T-helper 17 cell (primary cell): ENCODE measurements at regions not wholly inside any gene's neighbourhood (a gene's known extent, or its start where the extent isn't known, plus 50 kb on each side); places are given as distances from the start of the nearest gene placed in this dataset.
A peak's percentile ranks its signal among the peaks of the same experiment; 100 is the strongest.

Experiments
- ATAC-seq: fragments of 150-1000 bp; cut with Tn5 transposase; 2 replicates; pipeline ENCODE4 v1.10.0; 2021; ENCODE audit warnings: mild to moderate bottlenecking, moderate library complexity
- DNase-seq, 3 donors: peaks; one replicate each; pipeline versions ENCODE4 v3.0.0 to v3.0.0-alpha.2; 2020 to 2021
- H3K9me3 ChIP-seq: one replicate; pipeline ENCODE4 v1.7.0; 2013; ENCODE audit warnings: low read length, mild to moderate bottlenecking; ENCODE audit not compliant: control insufficient read depth, poor library complexity, severe bottlenecking
- H3K27ac Mint-ChIP-seq: one replicate; pipeline ENCODE4 v1.8.0; 2022; ENCODE audit warnings: mild to moderate bottlenecking, moderate library complexity, mixed read lengths
- H3K27me3 Mint-ChIP-seq: one replicate; pipeline ENCODE4 v1.8.0; 2022; ENCODE audit warnings: mixed read lengths
- H3K36me3 Mint-ChIP-seq: one replicate; pipeline ENCODE4 v1.8.0; 2022; ENCODE audit warnings: low read depth, mixed read lengths
- H3K4me1 Mint-ChIP-seq: one replicate; pipeline ENCODE4 v1.8.0; 2022; ENCODE audit warnings: mild to moderate bottlenecking, mixed read lengths
- H3K4me3 Mint-ChIP-seq: one replicate; pipeline ENCODE4 v1.8.0; 2022; ENCODE audit warnings: mild to moderate bottlenecking, moderate library complexity, mixed read lengths

DNA sequence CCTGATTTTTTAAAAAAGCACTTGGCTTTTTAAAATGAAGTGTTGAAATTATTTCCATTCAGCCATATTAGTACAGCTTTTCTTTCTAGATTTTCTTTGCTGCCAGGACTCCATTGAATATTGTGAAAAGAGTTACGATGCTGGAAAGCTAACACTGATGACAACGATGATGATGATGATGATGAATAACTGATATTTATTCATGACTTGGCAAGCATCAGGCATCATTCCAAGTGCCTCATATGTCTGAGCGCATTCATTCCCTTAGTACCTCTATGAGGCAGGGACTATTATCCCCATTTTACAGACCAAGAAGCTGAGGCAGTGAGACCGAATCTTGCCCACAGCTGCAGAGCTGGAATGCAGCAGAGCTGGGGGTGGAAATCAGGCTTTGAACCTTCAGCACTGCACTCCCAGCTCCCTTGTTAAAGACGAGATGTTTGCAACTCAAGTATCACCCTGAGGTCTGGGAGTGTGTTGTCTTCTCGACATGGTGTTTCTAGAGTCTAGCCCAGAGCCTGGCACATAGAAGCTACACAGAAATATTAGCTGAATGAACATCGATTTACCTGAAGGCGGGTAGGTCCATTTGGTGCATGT lies 85.5 kb upstream of the FRMD1 start:
- Mint-ChIP-seq H3K4me1 (no peaks in the 10 kb centered on the region), H3K4me3 (no peak overlapping the region), H3K27ac (no peak overlapping the region), H3K27me3 (peaks cover 36% of the 10 kb centered on the region), H3K36me3 (no peaks in the 10 kb centered on the region)
- no peak for ATAC-seq
- no peak for DNase-seq
- H3K9me3 ChIP-seq, result peaks cover 2% of the 10 kb centered on the region

DNA sequence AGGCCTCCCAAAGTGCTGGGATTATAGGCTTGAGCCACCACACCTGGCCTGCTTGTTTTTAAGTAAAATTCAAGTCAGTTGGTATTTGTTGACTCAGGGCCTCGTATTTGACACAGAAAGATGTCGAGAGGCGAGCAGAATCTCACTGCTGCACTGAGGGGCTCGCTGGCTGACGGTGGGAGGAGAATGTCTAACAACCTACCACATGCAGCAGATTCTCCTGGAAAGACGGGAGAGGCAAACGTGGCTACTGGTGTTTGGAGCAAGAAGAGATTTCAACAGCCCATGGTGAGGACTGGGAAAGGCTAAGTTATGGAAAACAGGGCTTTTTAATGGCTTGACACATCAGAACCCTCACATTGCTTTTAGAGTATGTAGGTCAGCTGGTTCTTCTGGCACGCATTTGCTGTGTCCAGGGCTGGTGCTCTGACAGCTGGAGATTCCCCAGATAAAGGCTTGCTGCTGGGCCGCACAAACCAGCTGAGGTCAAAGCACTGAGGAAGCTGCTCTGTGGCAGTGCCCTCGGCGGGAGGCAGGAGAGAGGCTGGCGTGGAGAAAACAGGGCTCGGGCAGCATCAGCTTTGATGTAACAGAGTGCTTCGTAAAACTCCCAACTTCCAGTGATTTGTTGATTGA lies 84.2 kb upstream of the FRMD1 start:
- Mint-ChIP-seq H3K4me3 (no peak overlapping the region), H3K27me3 (peaks cover 45% of the 10 kb centered on the region), H3K4me1 (no peaks in the 10 kb centered on the region), H3K27ac (no peak overlapping the region), H3K36me3 (no peaks in the 10 kb centered on the region)
- DNase-seq, result no peak
- no peak for ATAC-seq
- no peaks in the 10 kb centered on the region for H3K9me3 ChIP-seq

DNA sequence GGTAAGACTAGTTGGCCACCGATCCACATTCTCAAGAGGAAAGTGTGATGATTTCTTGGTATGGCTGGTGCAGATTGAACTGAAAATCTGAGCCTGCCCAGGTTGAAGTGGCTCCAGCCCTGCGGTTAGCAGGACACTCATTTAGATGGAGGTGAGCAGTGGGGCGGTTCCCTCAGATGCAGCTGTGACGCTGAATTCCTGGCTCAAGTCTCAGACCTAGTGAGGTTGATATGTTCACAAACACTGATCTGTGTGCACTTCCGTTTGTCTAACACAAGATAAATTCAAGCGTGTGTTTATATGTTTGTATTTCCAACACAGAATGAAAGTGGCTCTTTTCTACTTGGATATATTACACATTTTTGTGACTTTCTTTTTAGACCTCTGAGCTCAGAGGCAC lies 83.4 kb upstream of the FRMD1 start:
- H3K27ac Mint-ChIP-seq, result no peak overlapping the region
- ATAC-seq, result no peak
- H3K4me1 Mint-ChIP-seq, result no peaks in the 10 kb centered on the region

DNA sequence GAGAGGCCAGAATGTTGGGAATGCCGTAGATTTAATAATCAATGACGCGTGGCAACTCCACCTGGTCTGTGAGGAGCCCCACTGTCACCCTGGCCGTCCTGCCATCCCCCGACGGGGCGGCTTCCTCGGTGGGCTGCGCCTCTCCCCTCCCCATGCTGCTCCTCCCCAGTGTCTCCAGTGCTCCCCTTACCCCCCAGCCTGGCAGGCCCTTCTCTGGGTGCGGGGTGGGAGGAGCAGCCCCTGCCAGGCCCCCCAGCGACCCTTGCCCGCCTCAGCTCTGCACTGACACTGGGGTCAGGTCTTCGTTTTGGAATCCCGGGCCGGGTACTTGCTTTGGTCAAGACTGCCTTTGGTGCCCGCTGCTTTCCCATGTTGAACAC lies 82.3 kb upstream of the FRMD1 start:
- Mint-ChIP-seq H3K4me3 (no peak overlapping the region), H3K4me1 (no peaks in the 10 kb centered on the region), H3K27ac (no peak overlapping the region), H3K36me3 (no peaks in the 10 kb centered on the region), H3K27me3 (peaks cover 60% of the 10 kb centered on the region)
- DNase-seq (no peak), ATAC-seq (no peak)
- no peaks in the 10 kb centered on the region for H3K9me3 ChIP-seq

More for the DNA sequence above, 83.4 kb upstream of the FRMD1 start:
- no peak for DNase-seq
- Mint-ChIP-seq H3K36me3 (no peaks in the 10 kb centered on the region), H3K4me3 (no peak overlapping the region), H3K27me3 (peaks cover 53% of the 10 kb centered on the region)
- no peaks in the 10 kb centered on the region for H3K9me3 ChIP-seq

DNA sequence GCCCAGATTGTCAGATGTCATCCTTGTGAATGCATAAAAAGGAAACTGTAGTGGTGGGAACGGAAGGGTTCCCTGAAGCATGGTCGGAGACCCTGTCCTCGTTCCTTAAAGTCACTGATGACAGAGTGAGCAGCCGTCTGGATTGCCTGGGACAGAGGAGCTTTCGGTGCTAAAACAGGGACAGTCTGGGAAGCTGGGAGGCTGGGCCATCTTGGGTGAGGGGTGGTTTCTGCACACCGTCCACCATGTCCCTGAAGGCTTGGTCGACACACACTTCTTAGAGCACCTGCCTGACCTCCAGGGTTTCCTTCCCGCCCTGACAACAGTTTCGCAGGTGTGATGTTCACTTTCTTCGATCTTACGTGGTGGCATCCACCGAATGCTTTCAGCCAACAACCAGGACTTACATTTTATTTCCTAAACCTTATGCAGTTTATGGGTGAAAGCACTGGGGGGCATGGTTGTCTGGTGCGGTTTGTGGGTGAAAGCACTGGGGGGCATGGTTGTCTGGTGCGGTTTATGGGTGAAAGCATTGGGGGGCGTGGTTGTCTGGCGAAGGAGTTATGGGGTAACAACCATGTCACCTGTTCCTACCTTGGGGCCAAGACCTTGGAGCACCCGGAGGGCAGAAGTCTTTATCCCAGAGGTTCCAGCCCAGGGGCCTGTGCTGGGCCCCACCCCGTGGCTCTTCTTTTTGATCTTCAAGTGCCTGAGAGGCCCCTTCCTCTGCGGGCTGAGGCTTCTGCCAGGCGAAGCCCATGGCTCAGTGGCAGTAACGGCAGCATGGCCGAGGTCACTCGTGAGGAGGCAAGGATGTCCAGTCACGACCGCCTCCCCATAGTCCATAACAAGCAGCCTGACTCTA lies 81.7 kb upstream of the FRMD1 start:
- Mint-ChIP-seq H3K27ac (no peak overlapping the region), H3K36me3 (no peaks in the 10 kb centered on the region), H3K4me3 (no peak overlapping the region), H3K27me3 (peaks cover 61% of the 10 kb centered on the region), H3K4me1 (no peaks in the 10 kb centered on the region)
- H3K9me3 ChIP-seq, result no peaks in the 10 kb centered on the region
- DNase-seq (no peak), ATAC-seq (no peak)

DNA sequence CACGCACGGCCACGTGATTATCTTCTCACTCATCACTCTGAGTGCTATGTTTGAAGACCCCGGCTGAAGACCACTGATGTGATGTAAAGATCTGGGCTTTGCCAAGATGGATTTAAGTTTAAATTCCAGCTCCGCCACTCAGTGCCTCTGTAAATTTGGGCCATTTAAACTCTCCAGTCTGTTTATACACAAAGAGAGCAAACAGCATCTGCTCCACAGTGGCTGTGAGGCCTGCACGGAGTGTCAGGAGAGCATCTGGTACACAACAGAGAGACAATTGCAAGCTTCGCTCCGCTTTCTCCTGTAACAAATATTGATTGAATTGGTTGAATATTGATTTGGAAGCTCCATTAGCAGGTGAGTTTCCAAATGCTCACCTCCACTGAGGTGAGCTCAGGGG lies 80.5 kb upstream of the FRMD1 start:
- no peak overlapping the region for H3K27ac Mint-ChIP-seq
- H3K9me3 ChIP-seq, result no peaks in the 10 kb centered on the region
- peaks cover 61% of the 10 kb centered on the region for H3K27me3 Mint-ChIP-seq
- H3K4me1 Mint-ChIP-seq, result no peaks in the 10 kb centered on the region
- no peak for ATAC-seq
- H3K4me3 Mint-ChIP-seq, result no peak overlapping the region
- no peak for DNase-seq
- no peaks in the 10 kb centered on the region for H3K36me3 Mint-ChIP-seq

DNA sequence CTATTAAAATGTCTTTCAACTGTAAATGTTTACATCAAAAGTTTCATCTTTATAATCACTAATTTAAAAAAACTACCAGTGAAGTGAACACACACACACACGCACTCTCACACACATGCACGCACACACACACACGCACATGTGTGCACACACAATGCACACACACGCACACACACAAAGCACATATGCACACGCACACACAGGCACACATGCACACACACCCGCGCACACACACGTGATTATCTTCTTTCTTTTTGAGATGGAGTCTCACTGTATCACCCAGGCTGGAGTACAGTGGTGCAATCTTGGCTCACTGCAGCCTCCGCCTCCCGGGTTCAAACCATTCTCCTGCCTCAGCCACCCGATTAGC lies 80.0 kb upstream of the FRMD1 start:
- ATAC-seq (no peak), DNase-seq (no peak)
- no peaks in the 10 kb centered on the region for H3K9me3 ChIP-seq
- Mint-ChIP-seq H3K4me3 (no peak overlapping the region), H3K27ac (no peak overlapping the region), H3K36me3 (no peaks in the 10 kb centered on the region), H3K4me1 (no peaks in the 10 kb centered on the region), H3K27me3 (peaks cover 64% of the 10 kb centered on the region)

DNA sequence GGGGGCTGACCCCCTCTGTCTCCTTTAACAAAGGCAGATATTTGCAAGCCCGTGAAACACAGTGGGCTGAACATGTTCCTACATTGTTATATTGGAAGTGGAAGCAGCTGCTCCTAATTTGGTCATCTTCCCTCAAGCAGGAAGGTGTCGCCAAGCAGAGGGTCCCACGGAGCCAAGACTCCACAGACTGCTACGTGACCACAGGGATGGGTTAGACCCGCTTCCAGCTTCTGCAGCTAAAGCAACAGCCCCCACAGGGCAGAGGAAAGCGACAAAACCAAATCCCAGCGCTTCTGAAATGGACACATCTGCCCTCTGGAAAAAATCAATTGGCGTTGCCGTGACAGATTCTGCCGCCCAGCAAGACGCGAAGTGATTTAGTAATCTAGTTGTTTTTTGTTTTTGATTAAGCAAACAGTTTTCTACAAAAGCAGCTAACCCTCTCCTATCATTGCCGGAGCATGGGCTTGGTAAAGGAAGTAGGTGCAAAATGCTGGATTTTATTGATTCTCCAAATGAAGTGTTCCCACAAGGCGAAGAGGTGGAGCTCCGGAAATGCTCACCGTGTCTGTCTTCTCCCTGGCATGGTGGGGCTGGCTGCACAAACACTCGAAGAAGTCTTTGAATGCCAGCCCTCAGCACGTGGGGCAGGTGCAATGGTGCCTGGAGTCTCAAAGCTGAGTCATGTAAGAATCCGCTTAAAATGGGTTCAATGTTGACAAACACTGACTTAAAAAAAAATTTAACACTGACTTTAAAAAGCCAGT lies 79.4 kb upstream of the FRMD1 start:
- no peak for DNase-seq
- no peaks in the 10 kb centered on the region for H3K9me3 ChIP-seq
- H3K27me3 Mint-ChIP-seq, result peaks cover 67% of the 10 kb centered on the region

DNA sequence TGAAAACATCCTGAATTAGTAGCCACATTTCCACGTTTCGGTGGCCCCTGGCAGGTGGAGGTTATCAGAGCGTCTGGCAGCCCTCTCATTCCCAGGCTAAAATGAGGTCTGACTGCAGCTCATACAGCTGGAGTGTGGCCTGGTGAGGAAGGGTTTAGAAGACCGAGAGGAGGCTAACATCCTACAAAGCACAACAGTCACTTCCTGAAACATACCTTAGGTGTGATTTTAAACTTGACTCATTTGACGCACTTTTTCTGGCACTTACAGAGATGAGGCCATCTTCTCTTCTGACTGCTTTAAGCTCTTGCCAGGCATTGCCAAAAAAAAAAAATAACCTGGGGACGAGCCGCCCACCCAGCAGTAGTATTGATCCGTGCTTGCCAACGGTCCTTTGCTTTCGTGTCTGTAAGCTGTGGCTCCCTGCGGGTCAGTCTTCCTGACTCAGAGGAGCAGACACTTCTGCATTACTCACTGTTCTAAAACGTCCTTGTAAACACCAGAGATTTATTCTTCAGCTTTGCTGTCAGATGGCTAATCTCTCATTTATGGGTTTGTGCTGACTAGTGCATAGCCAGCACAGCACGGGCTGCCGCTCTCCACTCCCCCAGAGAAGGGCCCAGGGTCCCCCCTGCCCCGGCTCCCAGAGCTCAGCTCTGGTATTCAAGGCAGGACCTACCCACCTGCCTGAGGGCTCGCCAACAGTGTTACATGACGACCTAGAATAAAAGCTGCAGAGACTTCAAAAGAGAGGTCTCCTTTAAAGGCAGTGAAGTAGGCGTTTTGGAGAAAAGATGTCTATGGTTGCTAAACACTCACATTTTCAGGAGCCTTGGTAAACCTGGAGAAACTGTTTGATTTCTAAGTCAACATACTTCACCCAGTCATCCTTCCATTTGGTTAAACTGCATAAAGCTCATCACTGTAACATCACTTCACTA lies 78.5 kb upstream of the FRMD1 start:
- DNase-seq (no peak), ATAC-seq (no peak)
- H3K27ac Mint-ChIP-seq, result no peak overlapping the region
- no peaks in the 10 kb centered on the region for H3K9me3 ChIP-seq
- no peak overlapping the region for H3K4me3 Mint-ChIP-seq
- H3K36me3 Mint-ChIP-seq, result no peaks in the 10 kb centered on the region
- H3K27me3 Mint-ChIP-seq, result peaks cover 68% of the 10 kb centered on the region
- H3K4me1 Mint-ChIP-seq, result no peaks in the 10 kb centered on the region

More for the DNA sequence above, 79.4 kb upstream of the FRMD1 start:
- Mint-ChIP-seq H3K36me3 (no peaks in the 10 kb centered on the region), H3K4me3 (no peak overlapping the region), H3K4me1 (no peaks in the 10 kb centered on the region), H3K27ac (no peak overlapping the region)
- ATAC-seq, result no peak

DNA sequence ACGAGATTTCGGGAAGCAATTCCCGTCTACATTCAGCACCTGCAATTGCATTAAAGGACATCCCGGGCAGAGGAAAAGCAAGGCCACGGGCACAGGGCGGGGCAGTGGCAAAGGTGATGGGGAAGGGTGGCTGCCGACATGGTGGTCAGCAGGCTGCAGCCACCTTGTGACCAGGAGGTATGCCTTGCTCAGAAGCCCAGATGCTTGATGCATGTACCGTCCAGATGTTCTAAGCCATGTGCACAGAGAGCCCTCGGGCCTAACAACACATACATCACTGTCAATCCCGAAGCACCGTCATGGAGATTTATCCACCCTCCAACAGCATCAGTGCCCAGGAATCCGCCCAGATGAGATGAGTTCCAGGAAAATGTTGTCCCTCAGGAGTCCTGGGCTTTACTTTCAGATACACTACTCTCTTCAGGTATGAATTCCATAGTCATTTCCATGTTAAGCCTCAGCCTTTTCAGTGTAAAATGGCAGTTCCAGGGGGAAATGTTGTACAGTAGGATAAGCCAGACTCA lies 77.8 kb upstream of the FRMD1 start:
- no peaks in the 10 kb centered on the region for H3K36me3 Mint-ChIP-seq
- H3K9me3 ChIP-seq, result no peaks in the 10 kb centered on the region
- no peak for ATAC-seq
- H3K4me1 Mint-ChIP-seq, result no peaks in the 10 kb centered on the region
- no peak for DNase-seq
- H3K27ac Mint-ChIP-seq, result no peak overlapping the region
- peaks cover 72% of the 10 kb centered on the region for H3K27me3 Mint-ChIP-seq
- no peak overlapping the region for H3K4me3 Mint-ChIP-seq

DNA sequence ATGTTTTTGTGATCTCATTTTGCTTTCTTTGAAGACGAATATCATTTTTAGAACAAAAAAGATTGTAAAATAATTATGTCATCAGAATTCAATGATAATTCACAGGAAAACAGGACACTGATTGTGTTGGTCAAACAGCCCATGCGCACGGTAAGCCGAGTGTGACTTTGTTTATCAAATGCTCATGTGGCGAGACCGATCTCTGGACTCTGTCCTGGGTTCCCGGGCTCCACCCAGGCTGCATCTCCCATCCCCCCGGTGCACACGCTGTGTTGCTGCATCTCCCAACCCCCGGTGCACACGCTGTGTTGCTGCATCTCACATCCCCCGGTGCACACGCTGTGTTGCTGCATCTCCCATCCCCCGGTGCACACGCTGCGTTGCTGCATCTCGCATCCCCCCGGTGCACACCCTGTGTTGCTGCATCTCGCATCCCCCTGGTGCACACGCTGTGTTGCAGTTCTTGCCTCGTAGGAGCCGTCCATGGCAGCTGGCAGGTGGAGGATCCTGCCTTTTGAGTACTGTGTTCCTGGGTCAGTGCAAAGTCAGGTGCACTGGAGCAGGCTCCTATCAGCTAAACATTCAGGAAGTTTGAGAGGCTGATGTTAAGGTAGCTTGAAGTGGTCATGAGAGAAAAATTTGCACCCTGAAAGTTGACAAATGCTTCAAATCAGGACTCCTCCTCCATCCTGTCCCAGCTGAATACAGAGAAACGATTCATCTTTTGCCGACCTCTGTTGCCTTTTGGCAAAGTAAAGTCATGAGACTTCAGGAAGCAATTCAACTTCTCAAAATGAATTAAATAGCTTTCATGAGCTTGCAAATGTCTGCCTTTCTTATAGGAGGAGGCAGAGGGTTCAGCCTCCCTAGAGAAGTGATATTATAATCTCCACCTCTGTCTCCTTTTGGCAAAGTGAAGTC lies 77.1 kb upstream of the FRMD1 start:
- no peaks in the 10 kb centered on the region for H3K9me3 ChIP-seq
- ATAC-seq (no peak), DNase-seq (no peak)
- Mint-ChIP-seq H3K36me3 (no peaks in the 10 kb centered on the region), H3K4me3 (peak overlapping the region; percentile 15), H3K27ac (no peak overlapping the region), H3K27me3 (peaks cover 71% of the 10 kb centered on the region), H3K4me1 (no peaks in the 10 kb centered on the region)
